ENCODE measurements at regions not wholly inside any gene's neighbourhood (a gene's known extent, or its start where the extent isn't known, plus 50 kb on each side); places are given as distances from the start of the nearest gene placed in this dataset.

DNA sequence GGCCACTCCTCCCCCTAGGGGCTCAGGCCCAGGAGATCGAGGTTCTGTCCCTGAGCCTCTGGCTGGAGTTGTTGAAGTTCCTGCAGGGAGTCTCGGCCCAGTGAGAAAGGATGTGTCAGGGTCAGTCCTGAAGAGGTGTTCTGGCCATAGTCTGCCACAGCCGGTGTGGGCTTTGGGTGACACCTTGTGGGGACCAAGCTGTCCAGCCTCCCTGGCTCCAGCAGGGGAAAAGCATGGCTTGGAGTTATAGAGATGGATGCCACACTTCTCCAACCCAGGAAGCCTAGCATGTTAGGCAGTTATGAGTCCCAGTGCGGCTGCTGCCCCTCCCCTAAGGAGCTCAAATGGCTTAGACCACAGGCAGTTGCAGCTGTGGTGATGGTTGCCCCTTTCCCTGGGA lies 945.6 kb upstream of the GBE1 start:
- FAIRE-seq (no peak), DNase-seq (peak in 4 of 6 donors; percentile 10 to 74 (median 55)), ATAC-seq (peak; percentile 69 to 82 (median 79))
- TF ChIP-seq, protein P1, sequence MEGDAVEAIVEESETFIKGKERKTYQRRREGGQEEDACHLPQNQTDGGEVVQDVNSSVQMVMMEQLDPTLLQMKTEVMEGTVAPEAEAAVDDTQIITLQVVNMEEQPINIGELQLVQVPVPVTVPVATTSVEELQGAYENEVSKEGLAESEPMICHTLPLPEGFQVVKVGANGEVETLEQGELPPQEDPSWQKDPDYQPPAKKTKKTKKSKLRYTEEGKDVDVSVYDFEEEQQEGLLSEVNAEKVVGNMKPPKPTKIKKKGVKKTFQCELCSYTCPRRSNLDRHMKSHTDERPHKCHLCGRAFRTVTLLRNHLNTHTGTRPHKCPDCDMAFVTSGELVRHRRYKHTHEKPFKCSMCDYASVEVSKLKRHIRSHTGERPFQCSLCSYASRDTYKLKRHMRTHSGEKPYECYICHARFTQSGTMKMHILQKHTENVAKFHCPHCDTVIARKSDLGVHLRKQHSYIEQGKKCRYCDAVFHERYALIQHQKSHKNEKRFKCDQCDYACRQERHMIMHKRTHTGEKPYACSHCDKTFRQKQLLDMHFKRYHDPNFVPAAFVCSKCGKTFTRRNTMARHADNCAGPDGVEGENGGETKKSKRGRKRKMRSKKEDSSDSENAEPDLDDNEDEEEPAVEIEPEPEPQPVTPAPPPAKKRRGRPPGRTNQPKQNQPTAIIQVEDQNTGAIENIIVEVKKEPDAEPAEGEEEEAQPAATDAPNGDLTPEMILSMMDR (IDR thresholded peaks at IDR 0.05) = peak in 1 of 4 donors; percentile 6
- Histone ChIP-seq H3K4me3 (no peak overlapping the region), H3K27ac (no peak overlapping the region), H3K9me3 (no peaks in the 10 kb centered on the region), H3K36me3 (no peaks in the 10 kb centered on the region), H3K27me3 (no peaks in the 10 kb centered on the region), H3K4me1 (no peaks in the 10 kb centered on the region)
- 51 to 59% methylated on average over 4 of the region's 4 CpGs for WGBS, 2 donors
- intact Hi-C loops (cut with DNase I) = no loop called here

DNA sequence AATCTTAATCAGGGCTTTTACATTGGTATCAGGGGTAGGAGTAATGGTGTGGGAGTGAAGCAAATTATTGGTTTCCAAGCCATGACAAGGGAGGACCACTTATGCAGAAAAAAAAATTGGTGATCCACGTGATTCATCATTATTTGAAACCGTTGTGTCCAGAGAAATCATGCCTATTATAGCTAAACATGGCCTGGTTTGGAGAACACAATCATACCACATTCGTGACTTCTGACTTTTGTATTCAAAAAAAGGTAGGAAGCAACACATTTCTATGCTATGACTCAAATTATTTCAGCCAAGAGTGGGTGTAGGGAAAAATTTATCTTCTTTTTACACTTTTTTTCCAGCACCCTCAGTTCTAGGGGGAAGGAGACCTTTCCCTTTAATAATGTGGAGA lies 924.3 kb upstream of the GBE1 start:
- no peak for DNase-seq
- FAIRE-seq = no peak
- H3K9me3 ChIP-seq = no peaks in the 10 kb centered on the region
- no peaks in the 10 kb centered on the region for H3K4me1 ChIP-seq
- no peaks in the 10 kb centered on the region for H3K36me3 ChIP-seq
- H3K4me3 ChIP-seq = no peak overlapping the region
- WGBS, 2 donors = 49 to 55% methylated on average over 3 of the region's 3 CpGs
- no peak for ATAC-seq
- TF ChIP-seq, protein P1 (IDR thresholded peaks at IDR 0.05) = no peak
- H3K27ac ChIP-seq = no peak overlapping the region
- H3K27me3 ChIP-seq = no peaks in the 10 kb centered on the region
- intact Hi-C loops (cut with DNase I) = no loop called here

DNA sequence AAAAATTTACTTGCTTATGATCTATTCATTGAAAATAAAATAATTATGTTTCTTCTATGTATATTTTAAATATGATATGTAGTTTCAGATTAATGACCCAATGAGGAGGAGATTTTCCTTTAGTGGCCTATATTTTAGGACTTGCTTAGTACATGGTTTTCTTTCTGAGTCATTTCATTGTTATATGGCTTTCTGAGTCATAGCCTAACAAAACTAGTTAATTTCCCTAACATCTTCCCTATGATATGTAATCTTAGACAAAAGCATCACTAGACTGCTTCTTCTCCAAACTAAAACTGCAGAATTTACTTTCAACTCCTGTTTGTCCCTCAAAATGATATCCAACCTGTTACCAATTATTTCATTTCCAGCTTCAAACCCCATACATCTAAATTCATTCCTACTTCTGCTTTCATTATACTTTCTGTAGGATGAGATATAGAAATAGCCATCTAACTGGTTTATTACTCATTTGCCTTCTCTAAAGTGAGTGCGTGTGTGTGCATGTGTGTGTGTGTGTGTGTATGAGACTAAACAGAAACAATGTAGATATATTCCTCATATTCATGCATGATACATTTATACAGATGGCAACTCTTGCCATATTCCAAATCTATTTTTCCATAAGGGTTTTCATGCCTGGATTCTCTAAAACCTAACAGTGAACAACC lies 915.0 kb upstream of the GBE1 start:
- WGBS, 2 donors = 76 to 87% methylated on average over 1 of the region's 1 CpG
- ATAC-seq = no peak

DNA sequence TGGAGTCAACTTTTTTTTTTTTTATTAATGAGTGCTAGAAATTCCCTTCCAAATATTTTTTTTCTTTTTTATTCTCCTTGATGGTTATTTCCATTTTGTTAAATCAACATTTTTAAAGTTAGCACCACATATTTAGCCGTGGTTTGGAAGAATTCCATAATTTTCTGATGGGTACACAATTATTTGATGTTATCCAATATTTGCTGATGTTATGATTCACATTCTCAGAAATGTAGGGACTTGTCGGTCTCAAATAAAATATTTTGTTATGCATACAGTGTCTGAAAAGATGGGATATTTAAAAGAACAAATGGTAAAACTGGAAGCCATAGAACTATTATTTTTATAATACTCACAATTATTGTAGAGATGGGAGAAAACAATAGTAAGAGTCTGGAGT lies 911.5 kb upstream of the GBE1 start:
- DNase-seq = no peak
- H3K27me3 ChIP-seq = no peaks in the 10 kb centered on the region
- FAIRE-seq = no peak
- H3K9me3 ChIP-seq = no peaks in the 10 kb centered on the region
- H3K27ac ChIP-seq = no peak overlapping the region
- H3K36me3 ChIP-seq = no peaks in the 10 kb centered on the region
- H3K4me3 ChIP-seq = no peak overlapping the region
- TF ChIP-seq, protein P1 (IDR thresholded peaks at IDR 0.05) = no peak
- WGBS, 2 donors = 54 to 64% methylated on average over 2 of the region's 2 CpGs
- ATAC-seq = no peak
- H3K4me1 ChIP-seq = no peaks in the 10 kb centered on the region
- intact Hi-C loops (cut with DNase I) = no loop called here

More for the DNA sequence above, 915.0 kb upstream of the GBE1 start:
- intact Hi-C loops (cut with DNase I) = no loop called here
- H3K27me3 ChIP-seq = no peaks in the 10 kb centered on the region
- H3K4me1 ChIP-seq = no peaks in the 10 kb centered on the region
- no peaks in the 10 kb centered on the region for H3K9me3 ChIP-seq
- DNase-seq (no peak), FAIRE-seq (no peak)
- no peak overlapping the region for H3K4me3 ChIP-seq
- TF ChIP-seq, protein P1 (IDR thresholded peaks at IDR 0.05) = no peak
- no peak overlapping the region for H3K27ac ChIP-seq
- no peaks in the 10 kb centered on the region for H3K36me3 ChIP-seq

DNA sequence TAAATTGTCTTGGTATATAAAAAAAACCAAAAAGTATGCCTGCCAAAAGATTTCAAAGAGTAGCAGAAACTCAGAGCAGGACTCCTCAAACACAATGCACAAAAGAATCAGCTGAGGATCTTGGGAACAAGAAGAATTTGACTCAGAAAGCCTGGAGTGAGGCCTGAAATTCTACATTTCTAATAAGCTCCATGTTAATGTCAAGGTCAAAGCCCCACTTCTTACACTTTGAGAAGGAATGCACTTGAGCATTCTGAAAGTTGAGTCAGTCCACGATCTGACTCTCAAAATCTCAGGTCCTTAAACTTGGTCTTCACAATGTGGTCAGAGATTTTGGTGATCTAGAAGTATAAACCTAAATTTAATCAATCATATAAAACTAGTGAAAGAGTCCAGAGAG lies 910.0 kb upstream of the GBE1 start:
- Histone ChIP-seq H3K36me3 (no peaks in the 10 kb centered on the region), H3K4me1 (no peaks in the 10 kb centered on the region), H3K27ac (no peak overlapping the region), H3K4me3 (no peak overlapping the region), H3K9me3 (no peaks in the 10 kb centered on the region), H3K27me3 (no peaks in the 10 kb centered on the region)
- ATAC-seq (no peak), DNase-seq (no peak), FAIRE-seq (no peak)
- intact Hi-C loops (cut with DNase I) = no loop called here
- TF ChIP-seq, protein P1 (IDR thresholded peaks at IDR 0.05) = no peak
- WGBS, 2 donors = 58% methylated on average over 1 of the region's 1 CpG

Measured in pancreas (tissue), 10 donors.